HepG2 (cell line): ENCODE measurements at regions not wholly inside any gene's neighbourhood (a gene's known extent, or its start where the extent isn't known, plus 50 kb on each side); places are given as distances from the start of the nearest gene placed in this dataset.

Source experiments
- FOXO4 ChIP-seq: sonication (generic); formaldehyde crosslinking; conservative IDR thresholded peaks from 2 replicates; pipeline ENCODE4 v1.8.1; 2023; ENCODE audit warnings: missing genetic modification reagents
- GATAD2A ChIP-seq: IDR thresholded peaks from 2 replicates; pipeline ENCODE4 v1.6.1; 2016
- HDAC1 ChIP-seq: sonication (generic); formaldehyde crosslinking; IDR thresholded peaks from 2 replicates; pipeline ENCODE4 v1.5.1; 2020; ENCODE audit warnings: mild to moderate bottlenecking, missing genetic modification reagents
- HNF1B ChIP-seq: sonication (generic); formaldehyde crosslinking; IDR thresholded peaks from 2 replicates; pipeline ENCODE4 v1.5.1; 2020; ENCODE audit warnings: mild to moderate bottlenecking, moderate library complexity, missing genetic modification reagents
- KDM2A ChIP-seq: sonication (generic); formaldehyde crosslinking; IDR thresholded peaks from 2 replicates; pipeline ENCODE4 v1.4.0; 2020; ENCODE audit warnings: low read depth, missing genetic modification reagents, borderline replicate concordance
- MTERF4 ChIP-seq: sonication (generic); formaldehyde crosslinking; IDR thresholded peaks from 2 replicates; pipeline ENCODE4 v1.8.0; 2023; ENCODE audit warnings: mild to moderate bottlenecking, missing genetic modification reagents
- NFIC ChIP-seq: IDR thresholded peaks from 2 replicates; pipeline ENCODE4 v1.6.1; 2012; ENCODE audit warnings: mild to moderate bottlenecking, low read length, inconsistent platforms
- PRDM10 ChIP-seq: sonication (generic); formaldehyde crosslinking; IDR thresholded peaks from 2 replicates; pipeline ENCODE4 v1.4.0; 2020; ENCODE audit warnings: low read depth, missing genetic modification reagents
- RXRB ChIP-seq: IDR thresholded peaks from 2 replicates; pipeline ENCODE4 v1.6.1; 2016; ENCODE audit warnings: borderline replicate concordance, missing genetic modification reagents, missing compliant biosample characterization
- SP1 ChIP-seq, 2 experiments: fragments of 450-650 bp in 1 of 2; sonication (generic) in 1 of 2; formaldehyde crosslinking in 1 of 2; IDR thresholded peaks; 2 replicates each; pipeline versions ENCODE4 v1.4.0 to v1.6.1; 2016 to 2020; ENCODE audit warnings: missing genetic modification reagents in 1 of 2
- ZBTB1 ChIP-seq: sonication (generic); formaldehyde crosslinking; IDR thresholded peaks from 2 replicates; pipeline ENCODE4 v1.4.0; 2020; ENCODE audit warnings: missing genetic modification reagents, borderline replicate concordance
- ZBTB26 ChIP-seq: IDR thresholded peaks from 2 replicates; pipeline ENCODE4 v1.6.1; 2016; ENCODE audit warnings: missing compliant biosample characterization, missing genetic modification reagents, borderline replicate concordance
- ZNF296 ChIP-seq: sonication (generic); formaldehyde crosslinking; conservative IDR thresholded peaks from 2 replicates; pipeline ENCODE4 v1.5.0; 2020; ENCODE audit warnings: mild to moderate bottlenecking, missing genetic modification reagents
- ZNF343 ChIP-seq: sonication (generic); formaldehyde crosslinking; IDR thresholded peaks from 2 replicates; pipeline ENCODE4 v1.4.0; 2020; ENCODE audit warnings: mild to moderate bottlenecking, missing genetic modification reagents
- ZNF501 ChIP-seq: sonication (generic); formaldehyde crosslinking; IDR thresholded peaks from 2 replicates; pipeline ENCODE4 v1.5.1; 2020; ENCODE audit warnings: mild to moderate bottlenecking, moderate library complexity, missing genetic modification reagents
- ZNF672 ChIP-seq: sonication (generic); formaldehyde crosslinking; IDR thresholded peaks from 2 replicates; pipeline ENCODE4 v1.8.1; 2022; ENCODE audit warnings: missing genetic modification reagents
- ZNF678 ChIP-seq: sonication (generic); formaldehyde crosslinking; IDR thresholded peaks from 2 replicates; pipeline ENCODE4 v1.4.0; 2020; ENCODE audit warnings: mild to moderate bottlenecking, missing genetic modification reagents
- ZNF740 ChIP-seq: sonication (generic); formaldehyde crosslinking; IDR thresholded peaks from 2 replicates; pipeline ENCODE4 v1.4.0; 2020; ENCODE audit warnings: missing genetic modification reagents
- ZNF780A ChIP-seq: sonication (generic); formaldehyde crosslinking; IDR thresholded peaks from 2 replicates; pipeline ENCODE4 v1.8.0; 2022; ENCODE audit warnings: mild to moderate bottlenecking, missing genetic modification reagents, moderate library complexity
- ZSCAN25 ChIP-seq: sonication (generic); formaldehyde crosslinking; IDR thresholded peaks from 2 replicates; pipeline ENCODE4 v1.8.0; 2022; ENCODE audit warnings: mild to moderate bottlenecking, missing genetic modification reagents
- ZSCAN31 ChIP-seq: sonication (generic); formaldehyde crosslinking; IDR thresholded peaks from 2 replicates; pipeline ENCODE4 v1.5.0; 2020; ENCODE audit warnings: low read depth, mild to moderate bottlenecking, missing genetic modification reagents

- TF ChIP-seq ZNF740 (no peak), ZSCAN25 (CRISPR knock-in tag) (no peak), ZBTB1 (CRISPR knock-in tag) (no peak), NFIC (peak; percentile 44; the same call in 1 of the 2 replicates), SP1 (IDR thresholded peaks at IDR 0.05) (no peak), SP1 (CRISPR knock-in tag; IDR thresholded peaks at IDR 0.05) (no peak), HDAC1 (peak; percentile 25; the same call in 1 of the 2 replicates), MTERF4 (CRISPR knock-in tag) (no peak), ZNF343 (CRISPR knock-in tag) (no peak), FOXO4 (no peak), ZBTB26 (CRISPR knock-in tag) (no peak), ZNF678 (CRISPR knock-in tag) (no peak), ZNF672 (CRISPR knock-in tag) (no peak), ZNF296 (no peak), HNF1B (CRISPR knock-in tag) (peak; percentile 25; the same call in 1 of the 2 replicates), ZSCAN31 (CRISPR knock-in tag) (no peak), ZNF780A (no peak), RXRB (CRISPR knock-in tag) (0 out of 2 replicates have a peak, but pooled peaks have one; percentile 12), KDM2A (CRISPR knock-in tag) (0 out of 2 replicates have a peak, but pooled peaks have one; percentile 21), PRDM10 (CRISPR knock-in tag) (no peak), GATAD2A (CRISPR knock-in tag) (peak; percentile 21; the same call in 1 of the 2 replicates), ZNF501 (CRISPR knock-in tag) (0 out of 2 replicates have a peak, but pooled peaks have one; percentile 25)
These were observed 212.4 kb downstream of the OPA1 start (continued) for GRCh38 chr3:193805448-193805847.
